ENCODE measurements at regions not wholly inside any gene's neighbourhood (a gene's known extent, or its start where the extent isn't known, plus 50 kb on each side); places are given as distances from the start of the nearest gene placed in this dataset.

- TF ChIP-seq CTCF (optimal IDR thresholded peaks at IDR 0.05 in 1 of 3, IDR thresholded peaks at IDR 0.05 in 1 of 3, conservative IDR thresholded peaks at IDR 0.05 in 1 of 3; ENCODE audit: extremely low read depth in 1 of 3, insufficient read depth in 2 of 3, low read length in 3 of 3) (no peak), EZH2 (IDR thresholded peaks at IDR 0.05; ENCODE audit: low read length) (no peak)
Measured at GRCh38 chr2:189297446-189297845, 117.9 kb upstream of the COL5A2 start.

All from keratinocyte (primary cell).